ENCODE measurements at regions not wholly inside any gene's neighbourhood (a gene's known extent, or its start where the extent isn't known, plus 50 kb on each side); places are given as distances from the start of the nearest gene placed in this dataset.
"Not testable (repeated sequence)": the region's sequence is repeated elsewhere in the genome, so short reads cannot be mapped to it uniquely, and the experiment has no call there.

DNA sequence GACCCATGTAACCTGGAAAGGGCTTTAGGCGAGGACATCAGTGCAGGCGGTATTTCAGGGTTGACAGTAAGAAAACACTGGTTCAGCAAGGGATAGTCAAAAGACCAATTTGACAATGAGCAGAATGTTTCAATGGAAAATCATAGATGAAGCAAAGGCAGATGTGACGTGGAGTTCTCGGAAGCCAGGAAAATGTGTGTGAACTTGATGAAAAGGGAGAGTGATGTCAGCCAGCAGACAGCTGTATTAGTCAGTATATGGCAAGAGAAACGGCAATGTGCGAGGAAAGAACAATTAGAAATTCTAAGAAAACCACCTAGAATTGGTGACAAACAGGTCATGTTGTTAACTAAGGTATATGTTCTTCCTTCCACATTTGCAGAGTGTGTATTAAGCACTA, 503.9 kb upstream of the DAB2 start:
- no peaks in the 10 kb centered on the region for H3K9me3 ChIP-seq (replicated peaks; ENCODE audit: insufficient read depth, low read length)
- H3K9me2 ChIP-seq (replicated peaks; ENCODE audit: insufficient read depth, low read length), result no peaks in the 10 kb centered on the region
- TF ChIP-seq, protein P1, sequence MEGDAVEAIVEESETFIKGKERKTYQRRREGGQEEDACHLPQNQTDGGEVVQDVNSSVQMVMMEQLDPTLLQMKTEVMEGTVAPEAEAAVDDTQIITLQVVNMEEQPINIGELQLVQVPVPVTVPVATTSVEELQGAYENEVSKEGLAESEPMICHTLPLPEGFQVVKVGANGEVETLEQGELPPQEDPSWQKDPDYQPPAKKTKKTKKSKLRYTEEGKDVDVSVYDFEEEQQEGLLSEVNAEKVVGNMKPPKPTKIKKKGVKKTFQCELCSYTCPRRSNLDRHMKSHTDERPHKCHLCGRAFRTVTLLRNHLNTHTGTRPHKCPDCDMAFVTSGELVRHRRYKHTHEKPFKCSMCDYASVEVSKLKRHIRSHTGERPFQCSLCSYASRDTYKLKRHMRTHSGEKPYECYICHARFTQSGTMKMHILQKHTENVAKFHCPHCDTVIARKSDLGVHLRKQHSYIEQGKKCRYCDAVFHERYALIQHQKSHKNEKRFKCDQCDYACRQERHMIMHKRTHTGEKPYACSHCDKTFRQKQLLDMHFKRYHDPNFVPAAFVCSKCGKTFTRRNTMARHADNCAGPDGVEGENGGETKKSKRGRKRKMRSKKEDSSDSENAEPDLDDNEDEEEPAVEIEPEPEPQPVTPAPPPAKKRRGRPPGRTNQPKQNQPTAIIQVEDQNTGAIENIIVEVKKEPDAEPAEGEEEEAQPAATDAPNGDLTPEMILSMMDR (IDR thresholded peaks at IDR 0.05; ENCODE audit: low read length), result no peak
- TF ChIP-seq EZH2phosphoT487 (IDR thresholded peaks at IDR 0.05; ENCODE audit: low read length) (no peak), EZH2 (optimal IDR thresholded peaks at IDR 0.05; ENCODE audit: low read depth, low read length) (no peak)
- H3K4me3 ChIP-seq (ENCODE audit: low read length), result no peak overlapping the region
- no peaks in the 10 kb centered on the region for H3K36me3 ChIP-seq (replicated peaks; ENCODE audit: insufficient read depth, low read length)
- no peak overlapping the region for H3K4me2 ChIP-seq (ENCODE audit: low read depth, low read length)
- H2AFZ ChIP-seq (ENCODE audit: low read length), result no peak overlapping the region
- no peak overlapping the region for H3K27ac ChIP-seq (ENCODE audit: low read length)
- no peak for DNase-seq
- no peaks in the 10 kb centered on the region for H3K27me3 ChIP-seq (replicated peaks; ENCODE audit: insufficient read depth, low read length)
- H3F3A ChIP-seq (ENCODE audit: insufficient read depth, low read length), result no peaks in the 10 kb centered on the region
- no peaks in the 10 kb centered on the region for H4K20me1 ChIP-seq (ENCODE audit: insufficient read depth, low read length)
- H3K4me1 ChIP-seq (ENCODE audit: low read length), result no peaks in the 10 kb centered on the region
- no peak overlapping the region for H3K9ac ChIP-seq (ENCODE audit: low read length)
- H3K79me2 ChIP-seq (ENCODE audit: low read length), result no peaks in the 10 kb centered on the region

DNA sequence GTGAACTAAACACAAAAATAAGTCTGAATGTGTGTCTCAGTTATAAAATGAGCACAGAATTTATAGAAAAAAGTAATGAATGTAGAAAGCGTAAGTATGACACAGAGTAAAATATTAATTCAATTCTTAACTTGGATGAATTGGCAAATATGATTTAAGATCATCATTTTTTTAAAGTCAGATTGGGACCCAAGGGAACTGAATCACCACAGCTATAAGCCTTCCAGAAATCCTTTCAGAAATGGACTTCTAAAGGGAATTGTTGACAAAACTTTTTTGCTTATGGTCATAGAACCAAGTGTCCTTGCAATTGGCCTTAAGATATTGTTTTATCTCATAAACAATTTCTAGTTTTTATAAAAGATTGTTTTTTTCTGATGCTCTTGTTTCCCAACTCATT, 495.1 kb upstream of the DAB2 start:
- Histone ChIP-seq H4K20me1 (ENCODE audit: insufficient read depth, low read length) (no peaks in the 10 kb centered on the region), H3K9me3 (replicated peaks; ENCODE audit: insufficient read depth, low read length) (no peaks in the 10 kb centered on the region), H3F3A (ENCODE audit: insufficient read depth, low read length) (no peaks in the 10 kb centered on the region), H3K9me2 (replicated peaks; ENCODE audit: insufficient read depth, low read length) (no peaks in the 10 kb centered on the region), H3K27me3 (replicated peaks; ENCODE audit: insufficient read depth, low read length) (no peaks in the 10 kb centered on the region), H2AFZ (ENCODE audit: low read length) (no peak overlapping the region), H3K4me1 (ENCODE audit: low read length) (no peaks in the 10 kb centered on the region), H3K36me3 (replicated peaks; ENCODE audit: insufficient read depth, low read length) (no peaks in the 10 kb centered on the region), H3K4me3 (ENCODE audit: low read length) (no peak overlapping the region), H3K4me2 (ENCODE audit: low read depth, low read length) (no peak overlapping the region), H3K79me2 (ENCODE audit: low read length) (no peaks in the 10 kb centered on the region), H3K27ac (ENCODE audit: low read length) (no peak overlapping the region), H3K9ac (ENCODE audit: low read length) (no peak overlapping the region)
- no peak for DNase-seq
- TF ChIP-seq, protein P1 (IDR thresholded peaks at IDR 0.05; ENCODE audit: low read length), result no peak
- TF ChIP-seq EZH2 (optimal IDR thresholded peaks at IDR 0.05; ENCODE audit: low read depth, low read length) (no peak), EZH2phosphoT487 (IDR thresholded peaks at IDR 0.05; ENCODE audit: low read length) (no peak)

DNA sequence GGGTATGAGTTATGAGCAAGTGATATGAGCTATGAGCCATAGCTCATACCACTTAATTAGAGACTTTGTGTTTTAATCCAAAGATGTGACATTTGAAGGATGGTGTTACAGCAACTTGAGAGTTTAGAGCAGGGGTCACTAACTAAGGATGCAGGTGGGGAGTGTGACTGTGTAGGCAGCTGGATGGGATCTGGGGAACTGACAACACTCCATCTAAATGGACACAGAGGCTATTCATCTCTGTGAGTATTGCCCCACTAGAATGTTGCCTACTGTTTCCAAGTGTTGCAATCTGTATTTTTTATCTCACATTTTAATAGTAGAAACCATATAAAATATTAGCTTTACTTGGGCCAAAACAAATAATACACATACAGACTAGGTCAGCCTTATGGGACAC, 488.1 kb upstream of the DAB2 start:
- H3K36me3 ChIP-seq (replicated peaks; ENCODE audit: insufficient read depth, low read length), result no peaks in the 10 kb centered on the region
- H3K79me2 ChIP-seq (ENCODE audit: low read length), result no peaks in the 10 kb centered on the region
- no peak overlapping the region for H3K27ac ChIP-seq (ENCODE audit: low read length)
- H3K9me3 ChIP-seq (replicated peaks; ENCODE audit: insufficient read depth, low read length), result no peaks in the 10 kb centered on the region
- H3K27me3 ChIP-seq (replicated peaks; ENCODE audit: insufficient read depth, low read length), result no peaks in the 10 kb centered on the region
- H3K4me1 ChIP-seq (ENCODE audit: low read length), result no peaks in the 10 kb centered on the region
- H2AFZ ChIP-seq (ENCODE audit: low read length), result no peak overlapping the region
- H3K9me2 ChIP-seq (replicated peaks; ENCODE audit: insufficient read depth, low read length), result no peaks in the 10 kb centered on the region
- H3K9ac ChIP-seq (ENCODE audit: low read length), result no peak overlapping the region
- no peaks in the 10 kb centered on the region for H4K20me1 ChIP-seq (ENCODE audit: insufficient read depth, low read length)
- TF ChIP-seq EZH2phosphoT487 (IDR thresholded peaks at IDR 0.05; ENCODE audit: low read length) (no peak), EZH2 (optimal IDR thresholded peaks at IDR 0.05; ENCODE audit: low read depth, low read length) (no peak)
- TF ChIP-seq, protein P1 (IDR thresholded peaks at IDR 0.05; ENCODE audit: low read length), result no peak
- no peaks in the 10 kb centered on the region for H3F3A ChIP-seq (ENCODE audit: insufficient read depth, low read length)
- H3K4me3 ChIP-seq (ENCODE audit: low read length), result no peak overlapping the region
- no peak for DNase-seq
- H3K4me2 ChIP-seq (ENCODE audit: low read depth, low read length), result no peak overlapping the region

DNA sequence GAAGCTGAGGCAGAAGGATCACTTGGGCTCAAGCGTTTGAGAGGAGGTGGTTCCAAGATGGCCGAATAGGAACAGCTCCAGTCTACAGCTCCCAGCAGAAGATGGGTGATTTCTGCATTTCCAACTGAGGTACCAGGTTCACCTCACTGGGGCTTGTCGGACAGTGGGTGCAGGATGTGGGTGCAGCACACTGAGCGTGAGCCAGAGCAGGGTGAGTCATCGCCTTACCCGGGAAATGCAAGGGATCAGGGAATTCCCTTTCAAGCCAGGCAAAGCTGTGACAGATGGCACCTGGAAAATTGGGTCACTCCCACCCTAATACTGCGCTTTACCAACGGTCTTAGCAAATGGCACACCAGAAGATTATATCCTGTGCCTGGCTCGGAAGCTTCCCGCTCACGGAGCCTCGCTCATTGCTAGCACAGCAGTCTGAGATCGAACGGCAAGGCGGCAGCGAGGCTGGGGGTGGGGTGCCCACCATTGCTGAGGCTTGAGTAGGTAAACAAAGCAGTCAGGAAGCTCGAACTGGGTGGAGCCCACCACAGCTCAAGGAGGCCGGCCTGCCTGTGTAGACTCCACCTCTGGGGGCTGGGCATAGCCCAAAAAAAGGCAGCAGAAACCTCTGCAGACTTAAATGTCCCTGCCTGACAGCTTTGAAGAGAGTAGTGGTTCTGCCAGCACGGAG, 482.6 kb upstream of the DAB2 start:
- not testable (repeated sequence) for H3K4me2 ChIP-seq (ENCODE audit: low read depth, low read length); DNase-seq; H3K4me3 ChIP-seq (ENCODE audit: low read length); H3K9ac ChIP-seq (ENCODE audit: low read length); H3K27ac ChIP-seq (ENCODE audit: low read length); H3K9me2 ChIP-seq (replicated peaks; ENCODE audit: insufficient read depth, low read length); H4K20me1 ChIP-seq (ENCODE audit: insufficient read depth, low read length); H3K27me3 ChIP-seq (replicated peaks; ENCODE audit: insufficient read depth, low read length); H3K9me3 ChIP-seq (replicated peaks; ENCODE audit: insufficient read depth, low read length); H3K4me1 ChIP-seq (ENCODE audit: low read length); H3K36me3 ChIP-seq (replicated peaks; ENCODE audit: insufficient read depth, low read length); H3F3A ChIP-seq (ENCODE audit: insufficient read depth, low read length); H3K79me2 ChIP-seq (ENCODE audit: low read length); H2AFZ ChIP-seq (ENCODE audit: low read length)

All from MM.1S (cell line).